K562 (cell line): ENCODE measurements at regions not wholly inside any gene's neighbourhood (a gene's known extent, or its start where the extent isn't known, plus 50 kb on each side); places are given as distances from the start of the nearest gene placed in this dataset.

Experiments
- BRCA1 ChIP-seq, 2 experiments: fragments of 450-650 bp in 1 of 2; sonication (generic) in 1 of 2; formaldehyde crosslinking in 1 of 2; IDR thresholded peaks; 2 replicates each; pipeline versions ENCODE4 v1.5.0 to v1.6.1; 2017 to 2020; ENCODE audit warnings: mild to moderate bottlenecking in 1 of 2, missing genetic modification reagents in 1 of 2
- ELK1 ChIP-seq: sonication (generic); formaldehyde crosslinking; IDR thresholded peaks from 2 replicates; pipeline ENCODE4 v1.8.1; 2022; ENCODE audit warnings: missing genetic modification reagents
- POLR2AphosphoS5 ChIP-seq: IDR thresholded peaks from 2 replicates; pipeline ENCODE4 v1.6.1; 2011; ENCODE audit warnings: mild to moderate bottlenecking, low read depth, low read length, moderate library complexity; ENCODE audit not compliant: control insufficient read depth, insufficient read depth
- REST ChIP-seq, 2 experiments: fragments of 450-650 bp; formaldehyde crosslinking in 1 of 2; IDR thresholded peaks; 2 replicates each; pipeline versions ENCODE4 v1.4.0 to v1.6.1; 2014 to 2020; ENCODE audit warnings: mild to moderate bottlenecking in 2 of 2, borderline replicate concordance in 1 of 2, low read depth in 1 of 2
- TAF1 ChIP-seq: IDR thresholded peaks from 2 replicates; pipeline ENCODE4 v1.6.1; 2011; ENCODE audit warnings: mild to moderate bottlenecking, low read length, moderate library complexity; ENCODE audit not compliant: insufficient read depth, control insufficient read depth, severe bottlenecking; ENCODE audit errors: extremely low read depth
- ZBTB11 ChIP-seq, 3 experiments: fragments of 200-800 bp in 1 of 3; fragments of 250-450 bp in 1 of 3; fragments of 450-650 bp in 1 of 3; sonication (Bioruptor Pico) in 1 of 3; sonication (Bioruptor generic) in 1 of 3; formaldehyde crosslinking in 1 of 3; IDR thresholded peaks; 2 replicates each; pipeline versions ENCODE4 v1.6.1 to v1.8.0; 2016 to 2022; ENCODE audit warnings: mild to moderate bottlenecking in 2 of 3, missing genetic modification characterization in 2 of 3, missing compliant biosample characterization in 1 of 3, moderate library complexity in 1 of 3
- ZNF224 ChIP-seq: sonication (generic); formaldehyde crosslinking; IDR thresholded peaks from 2 replicates; pipeline ENCODE4 v1.8.0; 2022; ENCODE audit warnings: mild to moderate bottlenecking, missing genetic modification reagents
- ZNF830 ChIP-seq: fragments of 250-450 bp; sonication (Bioruptor Pico); IDR thresholded peaks from 2 replicates; pipeline ENCODE4 v1.5.0; 2021; ENCODE audit warnings: mild to moderate bottlenecking

GRCh38 chr2:12612168-12612567, 104.6 kb upstream of the TRIB2 start:
- no peak for TF ChIP-seq TAF1
- TF ChIP-seq BRCA1 (IDR thresholded peaks at IDR 0.05) = no peak
- TF ChIP-seq BRCA1 (CRISPR knock-in tag; IDR thresholded peaks at IDR 0.05) = no peak
- no peak for TF ChIP-seq ZNF224 (CRISPR knock-in tag)
- no peak for TF ChIP-seq ELK1 (CRISPR knock-in tag)
- TF ChIP-seq ZBTB11 (CRISPR knock-in tag; IDR thresholded peaks at IDR 0.05) = no peak
- no peak for TF ChIP-seq ZNF830 (CRISPR knock-in tag)
- TF ChIP-seq REST (IDR thresholded peaks at IDR 0.05; ENCODE audit: borderline replicate concordance) = no peak
- TF ChIP-seq REST (CRISPR knock-in tag; IDR thresholded peaks at IDR 0.05; ENCODE audit: low read depth) = no peak
- no peak for TF ChIP-seq POLR2AphosphoS5
